NB4 (cell line): ENCODE measurements at regions not wholly inside any gene's neighbourhood (a gene's known extent, or its start where the extent isn't known, plus 50 kb on each side); places are given as distances from the start of the nearest gene placed in this dataset.

Experiments used
- DNase-seq: peaks from one replicate; pipeline ENCODE4 v3.0.0; 2010; ENCODE audit warnings: low read depth
- H3K4me3 ChIP-seq: one replicate; pipeline ENCODE4 v1.5.1; 2011; ENCODE audit warnings: mild to moderate bottlenecking, low read depth, low read length, moderate library complexity
- MAX ChIP-seq: IDR thresholded peaks from 2 replicates; pipeline ENCODE4 v1.6.1; 2011; ENCODE audit warnings: low read depth, low read length
- MYC ChIP-seq: IDR thresholded peaks from 2 replicates; pipeline ENCODE4 v1.6.1; 2011; ENCODE audit warnings: low read depth, low read length
- POLR2A ChIP-seq: IDR thresholded peaks from 2 replicates; pipeline ENCODE4 v1.6.1; 2011; ENCODE audit warnings: mild to moderate bottlenecking; ENCODE audit not compliant: insufficient read length; ENCODE audit errors: extremely low read depth
- TF ChIP-seq, protein P1 (sequence below): IDR thresholded peaks from one replicate; pipeline ENCODE4 v1.5.1; 2012; ENCODE audit warnings: low read depth, low read length

- no peak for DNase-seq
- TF ChIP-seq, protein P1, sequence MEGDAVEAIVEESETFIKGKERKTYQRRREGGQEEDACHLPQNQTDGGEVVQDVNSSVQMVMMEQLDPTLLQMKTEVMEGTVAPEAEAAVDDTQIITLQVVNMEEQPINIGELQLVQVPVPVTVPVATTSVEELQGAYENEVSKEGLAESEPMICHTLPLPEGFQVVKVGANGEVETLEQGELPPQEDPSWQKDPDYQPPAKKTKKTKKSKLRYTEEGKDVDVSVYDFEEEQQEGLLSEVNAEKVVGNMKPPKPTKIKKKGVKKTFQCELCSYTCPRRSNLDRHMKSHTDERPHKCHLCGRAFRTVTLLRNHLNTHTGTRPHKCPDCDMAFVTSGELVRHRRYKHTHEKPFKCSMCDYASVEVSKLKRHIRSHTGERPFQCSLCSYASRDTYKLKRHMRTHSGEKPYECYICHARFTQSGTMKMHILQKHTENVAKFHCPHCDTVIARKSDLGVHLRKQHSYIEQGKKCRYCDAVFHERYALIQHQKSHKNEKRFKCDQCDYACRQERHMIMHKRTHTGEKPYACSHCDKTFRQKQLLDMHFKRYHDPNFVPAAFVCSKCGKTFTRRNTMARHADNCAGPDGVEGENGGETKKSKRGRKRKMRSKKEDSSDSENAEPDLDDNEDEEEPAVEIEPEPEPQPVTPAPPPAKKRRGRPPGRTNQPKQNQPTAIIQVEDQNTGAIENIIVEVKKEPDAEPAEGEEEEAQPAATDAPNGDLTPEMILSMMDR: no peak
- TF ChIP-seq POLR2A (no peak), MAX (no peak), MYC (no peak)
- H3K4me3 ChIP-seq: no peak overlapping the region
Observed at GRCh38 chr3:44105571-44105970, 136.1 kb upstream of the TOPAZ1 start.

GRCh38 chr3:44106756-44107155, 134.9 kb upstream of the TOPAZ1 start:
- H3K4me3 ChIP-seq: no peak overlapping the region
- TF ChIP-seq MAX (no peak), MYC (no peak), POLR2A (no peak)
- TF ChIP-seq, protein P1: no peak
- no peak for DNase-seq

- TF ChIP-seq, protein P1: no peak
- TF ChIP-seq MAX: no peak
- no peak for TF ChIP-seq POLR2A
- no peak for TF ChIP-seq MYC
- no peak overlapping the region for H3K4me3 ChIP-seq
- no peak for DNase-seq
Observed at GRCh38 chr3:44108481-44108880, 133.2 kb upstream of the TOPAZ1 start.

DNA sequence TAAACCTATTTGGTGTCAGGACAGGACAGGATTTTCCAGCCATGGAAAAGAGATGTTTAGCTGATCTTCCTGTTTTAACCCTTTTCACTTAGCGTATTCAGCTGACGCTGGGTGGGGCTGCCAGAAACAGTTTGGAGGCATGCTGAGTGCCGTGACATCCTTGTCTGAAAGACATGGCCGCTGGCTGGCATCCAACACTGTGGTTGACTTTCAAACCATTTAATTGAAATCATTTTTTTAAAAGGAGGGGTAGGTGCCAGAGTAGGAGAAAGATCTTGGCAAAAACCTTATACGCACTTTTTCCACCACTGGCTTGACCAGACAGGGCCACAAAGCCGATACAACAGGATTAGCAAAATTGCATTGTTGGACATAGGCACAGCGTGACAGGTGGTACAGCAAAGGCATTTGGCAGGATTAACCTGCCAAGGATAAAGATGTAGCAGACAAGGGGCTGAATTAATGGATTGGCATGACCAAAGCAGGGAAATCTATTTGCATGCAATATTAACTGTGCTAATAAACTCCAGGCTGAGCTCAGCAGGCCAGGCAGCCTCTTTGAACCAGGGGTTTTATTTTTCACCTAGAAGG, 131.8 kb upstream of the TOPAZ1 start:
- no peak overlapping the region for H3K4me3 ChIP-seq
- DNase-seq: no peak
- TF ChIP-seq POLR2A: no peak
- no peak for TF ChIP-seq MYC
- TF ChIP-seq, protein P1: no peak
- TF ChIP-seq MAX: no peak

- no peak overlapping the region for H3K4me3 ChIP-seq
- no peak for DNase-seq
- TF ChIP-seq, protein P1: no peak
- TF ChIP-seq POLR2A: no peak
- TF ChIP-seq MYC: no peak
- no peak for TF ChIP-seq MAX
Observed at GRCh38 chr3:44110648-44111047, 131.0 kb upstream of the TOPAZ1 start.
